ENCODE measurements at regions not wholly inside any gene's neighbourhood (a gene's known extent, or its start where the extent isn't known, plus 50 kb on each side); places are given as distances from the start of the nearest gene placed in this dataset.

DNA sequence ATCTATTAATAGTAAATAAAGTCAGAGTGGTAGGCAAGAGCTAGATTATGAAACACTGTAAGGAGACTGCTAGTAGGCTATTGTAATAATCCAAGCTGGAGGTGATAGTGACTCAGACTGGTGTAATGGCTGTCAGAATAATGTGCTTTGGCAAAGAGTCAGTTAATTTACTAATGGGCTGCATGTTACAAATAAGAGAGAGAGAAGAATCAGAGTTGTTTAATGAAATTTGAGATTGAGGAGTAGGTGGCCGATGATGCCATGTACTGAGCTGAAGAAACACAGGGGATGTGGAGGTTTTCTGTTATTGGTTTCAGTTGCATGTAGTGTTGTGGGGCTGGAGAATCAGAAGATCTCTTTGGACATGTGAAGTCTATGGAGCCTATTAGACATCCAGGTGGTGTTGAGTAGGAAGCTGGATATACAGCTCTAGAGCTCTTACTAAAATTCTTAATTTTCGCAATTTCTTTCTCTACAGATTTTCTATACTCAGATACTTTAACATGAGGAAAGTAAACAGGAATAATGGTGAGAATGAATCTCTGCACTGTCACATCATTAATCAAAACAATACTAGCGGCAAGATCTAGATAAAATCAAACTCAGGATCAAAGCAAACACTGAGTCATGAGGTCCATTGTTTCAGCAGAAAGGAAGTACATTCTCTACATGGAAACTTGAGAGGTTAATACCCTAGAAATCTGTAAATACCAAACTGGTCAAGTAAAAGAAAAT lies 167.7 kb downstream of the SIM1 start:
- TF ChIP-seq CTCF (IDR thresholded peaks at IDR 0.05; ENCODE audit: insufficient read depth, low read length) (no peak), POLR2AphosphoS5 (IDR thresholded peaks at IDR 0.05; ENCODE audit: low read depth) (no peak)
- TF ChIP-seq, protein P1, sequence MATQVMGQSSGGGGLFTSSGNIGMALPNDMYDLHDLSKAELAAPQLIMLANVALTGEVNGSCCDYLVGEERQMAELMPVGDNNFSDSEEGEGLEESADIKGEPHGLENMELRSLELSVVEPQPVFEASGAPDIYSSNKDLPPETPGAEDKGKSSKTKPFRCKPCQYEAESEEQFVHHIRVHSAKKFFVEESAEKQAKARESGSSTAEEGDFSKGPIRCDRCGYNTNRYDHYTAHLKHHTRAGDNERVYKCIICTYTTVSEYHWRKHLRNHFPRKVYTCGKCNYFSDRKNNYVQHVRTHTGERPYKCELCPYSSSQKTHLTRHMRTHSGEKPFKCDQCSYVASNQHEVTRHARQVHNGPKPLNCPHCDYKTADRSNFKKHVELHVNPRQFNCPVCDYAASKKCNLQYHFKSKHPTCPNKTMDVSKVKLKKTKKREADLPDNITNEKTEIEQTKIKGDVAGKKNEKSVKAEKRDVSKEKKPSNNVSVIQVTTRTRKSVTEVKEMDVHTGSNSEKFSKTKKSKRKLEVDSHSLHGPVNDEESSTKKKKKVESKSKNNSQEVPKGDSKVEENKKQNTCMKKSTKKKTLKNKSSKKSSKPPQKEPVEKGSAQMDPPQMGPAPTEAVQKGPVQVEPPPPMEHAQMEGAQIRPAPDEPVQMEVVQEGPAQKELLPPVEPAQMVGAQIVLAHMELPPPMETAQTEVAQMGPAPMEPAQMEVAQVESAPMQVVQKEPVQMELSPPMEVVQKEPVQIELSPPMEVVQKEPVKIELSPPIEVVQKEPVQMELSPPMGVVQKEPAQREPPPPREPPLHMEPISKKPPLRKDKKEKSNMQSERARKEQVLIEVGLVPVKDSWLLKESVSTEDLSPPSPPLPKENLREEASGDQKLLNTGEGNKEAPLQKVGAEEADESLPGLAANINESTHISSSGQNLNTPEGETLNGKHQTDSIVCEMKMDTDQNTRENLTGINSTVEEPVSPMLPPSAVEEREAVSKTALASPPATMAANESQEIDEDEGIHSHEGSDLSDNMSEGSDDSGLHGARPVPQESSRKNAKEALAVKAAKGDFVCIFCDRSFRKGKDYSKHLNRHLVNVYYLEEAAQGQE (IDR thresholded peaks at IDR 0.05; ENCODE audit: insufficient replicate concordance, low read depth): no peak

All from HL-60 (cell line).